Type B pancreatic cell (in vitro differentiated cells): ENCODE measurements at regions not wholly inside any gene's neighbourhood (a gene's known extent, or its start where the extent isn't known, plus 50 kb on each side); places are given as distances from the start of the nearest gene placed in this dataset.
A peak's percentile ranks its signal among the peaks of the same experiment; 100 is the strongest.

Experiments used
- DNase-seq: peaks from one replicate; pipeline ENCODE4 v3.0.0; 2021; ENCODE audit warnings: mixed read lengths; ENCODE audit not compliant: unreplicated experiment; ENCODE audit errors: extremely low spot score
- H3K27ac Mint-ChIP-seq: 2 replicates; pipeline ENCODE4 v1.8.0; 2021; ENCODE audit warnings: mild to moderate bottlenecking, mixed read lengths
- H3K27me3 Mint-ChIP-seq: 2 replicates; pipeline ENCODE4 v1.8.0; 2021; ENCODE audit warnings: mixed read lengths
- H3K36me3 Mint-ChIP-seq: 2 replicates; pipeline ENCODE4 v1.8.0; 2021; ENCODE audit warnings: mixed read lengths
- H3K4me1 Mint-ChIP-seq: one replicate; pipeline ENCODE4 v1.8.0; 2021; ENCODE audit warnings: mixed read lengths; ENCODE audit not compliant: unreplicated experiment
- H3K4me3 Mint-ChIP-seq: 2 replicates; pipeline ENCODE4 v1.8.0; 2021; ENCODE audit warnings: mild to moderate bottlenecking, mixed read lengths
- H3K9me3 Mint-ChIP-seq: 2 replicates; pipeline ENCODE4 v1.8.0; 2021; ENCODE audit warnings: mixed read lengths
- TF ChIP-seq, protein P1 (sequence below): fragments of 200-600 bp; sonication (generic); conservative IDR thresholded peaks from 2 replicates; pipeline ENCODE4 v1.5.0; 2021; ENCODE audit warnings: antibody characterized with exemption, mild to moderate bottlenecking

DNA sequence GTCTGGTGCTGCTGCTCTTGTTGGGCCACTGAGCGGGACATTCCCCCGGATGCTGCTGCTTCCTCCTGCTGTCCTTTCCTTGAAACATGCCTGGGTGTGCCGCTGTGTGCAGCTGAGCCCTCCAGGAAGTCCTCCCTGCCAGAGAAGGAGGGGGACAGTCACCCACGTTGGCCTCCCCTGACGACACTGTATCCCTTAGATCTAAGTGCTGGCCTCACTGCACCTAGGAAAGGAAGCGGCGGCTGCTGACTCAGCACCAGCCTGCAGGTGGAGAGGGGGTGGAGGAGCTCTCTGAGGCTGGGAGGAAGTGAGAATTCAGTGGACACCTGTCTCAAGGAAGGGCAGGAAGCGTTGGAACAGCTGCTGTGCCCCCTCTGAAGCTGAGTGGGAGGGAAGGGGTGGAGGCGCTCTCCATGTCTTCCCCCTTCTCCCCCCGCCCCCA is 239.8 kb downstream of the HAUS1 start:
- Mint-ChIP-seq H3K9me3 (no peaks in the 10 kb centered on the region), H3K4me3 (no peak overlapping the region), H3K4me1 (peaks cover 22% of the 10 kb centered on the region), H3K36me3 (no peaks in the 10 kb centered on the region), H3K27me3 (no peaks in the 10 kb centered on the region), H3K27ac (peak overlapping the region; percentile 70)
- TF ChIP-seq, protein P1, sequence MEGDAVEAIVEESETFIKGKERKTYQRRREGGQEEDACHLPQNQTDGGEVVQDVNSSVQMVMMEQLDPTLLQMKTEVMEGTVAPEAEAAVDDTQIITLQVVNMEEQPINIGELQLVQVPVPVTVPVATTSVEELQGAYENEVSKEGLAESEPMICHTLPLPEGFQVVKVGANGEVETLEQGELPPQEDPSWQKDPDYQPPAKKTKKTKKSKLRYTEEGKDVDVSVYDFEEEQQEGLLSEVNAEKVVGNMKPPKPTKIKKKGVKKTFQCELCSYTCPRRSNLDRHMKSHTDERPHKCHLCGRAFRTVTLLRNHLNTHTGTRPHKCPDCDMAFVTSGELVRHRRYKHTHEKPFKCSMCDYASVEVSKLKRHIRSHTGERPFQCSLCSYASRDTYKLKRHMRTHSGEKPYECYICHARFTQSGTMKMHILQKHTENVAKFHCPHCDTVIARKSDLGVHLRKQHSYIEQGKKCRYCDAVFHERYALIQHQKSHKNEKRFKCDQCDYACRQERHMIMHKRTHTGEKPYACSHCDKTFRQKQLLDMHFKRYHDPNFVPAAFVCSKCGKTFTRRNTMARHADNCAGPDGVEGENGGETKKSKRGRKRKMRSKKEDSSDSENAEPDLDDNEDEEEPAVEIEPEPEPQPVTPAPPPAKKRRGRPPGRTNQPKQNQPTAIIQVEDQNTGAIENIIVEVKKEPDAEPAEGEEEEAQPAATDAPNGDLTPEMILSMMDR, result no peak
- DNase-seq, result no peak

DNA sequence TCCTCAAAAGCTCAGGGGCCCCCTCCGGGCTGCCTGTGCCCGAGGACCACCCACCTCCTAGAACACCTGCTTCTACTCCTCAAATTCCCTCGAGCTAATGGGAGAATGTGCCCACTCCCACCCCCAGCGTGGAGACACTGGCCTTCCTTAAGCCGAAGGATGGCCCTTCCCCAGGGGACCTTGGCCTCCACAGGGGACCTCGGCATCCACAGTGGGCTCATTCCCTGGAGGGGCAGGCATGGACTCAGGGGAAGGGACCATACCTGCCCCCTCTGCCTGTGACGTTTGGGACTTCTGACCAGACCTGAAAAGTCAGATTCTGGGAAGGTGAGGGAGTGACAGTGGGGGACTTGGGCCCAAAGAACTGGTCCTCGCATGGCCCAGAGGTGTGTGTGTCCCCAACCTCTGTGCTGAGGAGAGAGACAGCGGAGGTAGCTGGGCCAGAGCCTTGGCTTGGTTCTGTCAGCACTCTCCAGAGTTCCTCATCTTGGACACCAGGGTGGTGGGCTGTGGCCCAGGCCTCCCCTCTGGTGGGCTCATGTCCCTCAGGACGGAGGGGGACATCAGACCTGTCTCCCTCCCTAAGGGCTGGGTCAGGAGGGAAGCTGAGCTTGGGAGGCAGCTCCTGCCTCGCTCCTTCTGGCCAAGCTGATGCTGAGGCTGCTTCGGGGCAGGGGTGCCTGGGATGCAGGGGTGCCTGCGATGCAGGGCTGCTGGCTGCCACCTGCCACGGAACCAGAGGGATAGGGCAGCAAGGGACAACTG is 240.4 kb downstream of the HAUS1 start:
- peaks cover under 1% of the 10 kb centered on the region for H3K36me3 Mint-ChIP-seq
- TF ChIP-seq, protein P1, result no peak

DNA sequence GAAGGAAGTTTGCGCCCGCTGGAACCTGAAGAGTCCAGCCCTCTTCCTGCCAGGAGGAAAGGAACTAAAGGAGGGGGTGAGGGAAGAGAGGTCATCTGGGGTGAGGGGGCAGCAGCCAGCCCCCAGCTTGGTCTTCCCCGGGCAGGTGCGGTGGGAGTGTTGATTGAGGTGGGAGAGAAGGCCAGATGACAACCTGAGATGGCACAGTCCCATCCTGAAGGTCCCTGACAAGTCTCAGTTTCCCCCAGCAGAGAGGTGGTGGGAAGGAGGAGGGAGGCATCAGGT is 240.9 kb downstream of the HAUS1 start:
- Mint-ChIP-seq H3K9me3 (no peaks in the 10 kb centered on the region), H3K4me1 (peaks cover 22% of the 10 kb centered on the region), H3K36me3 (peaks cover 3% of the 10 kb centered on the region), H3K27me3 (no peaks in the 10 kb centered on the region), H3K27ac (no peak overlapping the region), H3K4me3 (no peak overlapping the region)
- TF ChIP-seq, protein P1, result no peak
- no peak for DNase-seq

More for the DNA sequence above, 240.4 kb downstream of the HAUS1 start:
- Mint-ChIP-seq H3K27me3 (no peaks in the 10 kb centered on the region), H3K27ac (no peak overlapping the region), H3K4me3 (no peak overlapping the region), H3K9me3 (no peaks in the 10 kb centered on the region), H3K4me1 (peaks cover 17% of the 10 kb centered on the region)
- no peak for DNase-seq

DNA sequence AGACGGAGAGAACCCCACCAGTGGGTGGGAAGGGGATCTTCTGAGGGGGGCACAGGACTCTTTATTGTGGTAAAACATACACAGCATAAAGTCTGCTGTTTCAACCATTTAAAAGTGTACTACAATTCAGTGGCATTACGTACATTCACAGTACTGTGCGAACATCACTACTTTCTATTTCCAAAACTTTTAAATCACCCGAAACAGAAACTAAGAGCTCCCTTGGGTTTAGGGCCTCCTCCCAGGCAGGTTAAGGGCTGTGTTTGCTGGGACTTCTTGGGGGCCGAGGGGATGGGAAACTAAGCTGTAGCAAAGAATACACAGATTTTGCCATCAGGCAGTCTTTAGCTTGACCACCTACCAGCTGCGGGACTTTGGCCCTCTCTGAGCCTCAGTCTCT is 242.0 kb downstream of the HAUS1 start:
- Mint-ChIP-seq H3K27me3 (no peaks in the 10 kb centered on the region), H3K9me3 (no peaks in the 10 kb centered on the region), H3K4me1 (peaks cover 23% of the 10 kb centered on the region), H3K4me3 (no peak overlapping the region), H3K36me3 (peaks cover 3% of the 10 kb centered on the region), H3K27ac (no peak overlapping the region)
- TF ChIP-seq, protein P1, result no peak
- no peak for DNase-seq

DNA sequence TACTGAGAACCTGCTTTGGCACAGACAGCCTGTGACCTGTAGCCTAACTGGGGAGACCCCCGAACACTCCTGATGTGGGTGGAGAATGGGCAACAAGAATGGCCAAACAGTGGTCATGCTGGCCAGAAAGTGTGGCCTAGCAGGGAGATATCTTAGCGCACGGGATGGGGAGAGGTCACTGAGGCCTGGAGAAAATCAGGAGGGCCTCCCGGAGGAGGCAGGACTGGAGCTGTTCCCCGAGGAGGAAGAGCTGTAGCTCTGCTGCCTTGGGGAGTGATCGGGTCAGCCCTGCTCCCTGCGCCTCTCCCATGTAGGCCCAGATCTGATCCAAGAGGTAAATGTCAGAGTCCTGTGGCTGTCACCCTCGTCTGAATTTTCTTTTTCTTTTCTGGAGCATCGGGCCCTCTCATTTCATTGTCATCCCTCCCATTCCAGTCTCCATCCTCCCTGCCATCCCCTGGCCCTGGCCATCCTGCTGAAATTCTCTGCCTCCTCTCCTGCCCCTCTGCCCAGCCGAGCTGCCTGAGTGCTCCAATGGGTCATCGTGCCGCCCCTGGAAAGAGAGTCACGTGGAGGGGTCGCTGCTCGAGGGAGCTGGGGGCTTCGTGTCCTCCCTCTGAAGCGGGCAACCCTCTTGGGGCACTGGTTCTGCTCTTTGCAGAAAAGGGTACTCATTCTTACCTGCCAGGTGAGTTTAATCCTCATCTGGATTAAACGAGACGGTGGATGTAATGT is 242.9 kb downstream of the HAUS1 start:
- Mint-ChIP-seq H3K9me3 (no peaks in the 10 kb centered on the region), H3K27me3 (no peaks in the 10 kb centered on the region), H3K36me3 (peaks cover 3% of the 10 kb centered on the region), H3K4me3 (no peak overlapping the region), H3K27ac (no peak overlapping the region), H3K4me1 (peaks cover 21% of the 10 kb centered on the region)
- TF ChIP-seq, protein P1, result no peak
- DNase-seq, result no peak
